ENCODE measurements at regions not wholly inside any gene's neighbourhood (a gene's known extent, or its start where the extent isn't known, plus 50 kb on each side); places are given as distances from the start of the nearest gene placed in this dataset.

- TF ChIP-seq, protein P1, sequence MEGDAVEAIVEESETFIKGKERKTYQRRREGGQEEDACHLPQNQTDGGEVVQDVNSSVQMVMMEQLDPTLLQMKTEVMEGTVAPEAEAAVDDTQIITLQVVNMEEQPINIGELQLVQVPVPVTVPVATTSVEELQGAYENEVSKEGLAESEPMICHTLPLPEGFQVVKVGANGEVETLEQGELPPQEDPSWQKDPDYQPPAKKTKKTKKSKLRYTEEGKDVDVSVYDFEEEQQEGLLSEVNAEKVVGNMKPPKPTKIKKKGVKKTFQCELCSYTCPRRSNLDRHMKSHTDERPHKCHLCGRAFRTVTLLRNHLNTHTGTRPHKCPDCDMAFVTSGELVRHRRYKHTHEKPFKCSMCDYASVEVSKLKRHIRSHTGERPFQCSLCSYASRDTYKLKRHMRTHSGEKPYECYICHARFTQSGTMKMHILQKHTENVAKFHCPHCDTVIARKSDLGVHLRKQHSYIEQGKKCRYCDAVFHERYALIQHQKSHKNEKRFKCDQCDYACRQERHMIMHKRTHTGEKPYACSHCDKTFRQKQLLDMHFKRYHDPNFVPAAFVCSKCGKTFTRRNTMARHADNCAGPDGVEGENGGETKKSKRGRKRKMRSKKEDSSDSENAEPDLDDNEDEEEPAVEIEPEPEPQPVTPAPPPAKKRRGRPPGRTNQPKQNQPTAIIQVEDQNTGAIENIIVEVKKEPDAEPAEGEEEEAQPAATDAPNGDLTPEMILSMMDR (IDR thresholded peaks at IDR 0.05; ENCODE audit: control insufficient read depth, insufficient read depth, low read depth, low read length, missing control alignments) = no peak
- H3K4me3 ChIP-seq (ENCODE audit: control insufficient read depth, low read depth, low read length) = no peak overlapping the region
- DNase-seq (ENCODE audit: low read depth) = no peak
These were observed 108.1 kb upstream of the GK2 start for GRCh38 chr4:79516114-79516513.

- no peak overlapping the region for H3K4me3 ChIP-seq (ENCODE audit: control insufficient read depth, low read depth, low read length)
- TF ChIP-seq, protein P1 (IDR thresholded peaks at IDR 0.05; ENCODE audit: control insufficient read depth, insufficient read depth, low read depth, low read length, missing control alignments) = no peak
- DNase-seq (ENCODE audit: low read depth) = no peak
These were observed 106.7 kb upstream of the GK2 start for GRCh38 chr4:79514621-79515329.

DNA sequence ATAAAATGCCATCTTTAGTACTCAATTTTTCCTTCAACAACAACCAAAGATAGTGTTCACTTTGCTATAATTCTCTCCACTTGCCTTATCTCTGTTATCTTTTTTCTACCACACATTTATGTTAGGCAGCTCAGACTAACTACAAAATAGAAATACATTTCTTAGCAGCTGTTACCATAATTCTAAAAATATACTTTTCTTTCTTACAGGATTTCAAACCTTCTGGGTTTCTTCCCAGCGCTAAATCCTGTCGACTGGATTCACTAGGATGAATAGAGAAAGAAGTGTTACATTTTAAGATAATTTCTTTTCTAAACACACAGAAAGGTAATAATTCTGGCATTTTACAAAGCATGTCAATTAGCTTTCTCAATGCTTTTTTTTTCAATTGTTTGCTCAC is 105.5 kb upstream of the GK2 start:
- H3K4me3 ChIP-seq (ENCODE audit: control insufficient read depth, low read depth, low read length) = no peak overlapping the region
- TF ChIP-seq, protein P1 (IDR thresholded peaks at IDR 0.05; ENCODE audit: control insufficient read depth, insufficient read depth, low read depth, low read length, missing control alignments) = no peak
- DNase-seq (ENCODE audit: low read depth) = no peak

DNA sequence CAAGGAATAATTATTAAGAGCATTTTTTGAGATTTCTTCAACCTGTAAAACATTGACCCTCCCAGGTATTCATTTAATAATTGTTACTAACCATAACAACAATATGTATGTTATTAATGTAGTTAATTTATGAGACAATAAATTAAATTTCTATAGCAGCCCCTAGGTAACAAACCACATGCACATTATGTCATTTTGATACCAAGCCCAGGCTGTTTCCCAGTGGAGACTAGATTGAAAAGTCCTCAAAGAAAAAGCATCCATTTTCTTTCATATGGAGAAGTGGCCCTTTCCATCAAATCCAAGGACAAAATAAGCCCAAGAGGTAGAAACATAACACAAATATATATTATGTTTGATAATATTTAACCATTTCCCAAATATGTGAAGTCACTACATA is 104.3 kb upstream of the GK2 start:
- H3K4me3 ChIP-seq (ENCODE audit: control insufficient read depth, low read depth, low read length) = no peak overlapping the region
- DNase-seq (ENCODE audit: low read depth) = no peak
- TF ChIP-seq, protein P1 (IDR thresholded peaks at IDR 0.05; ENCODE audit: control insufficient read depth, insufficient read depth, low read depth, low read length, missing control alignments) = no peak

DNA sequence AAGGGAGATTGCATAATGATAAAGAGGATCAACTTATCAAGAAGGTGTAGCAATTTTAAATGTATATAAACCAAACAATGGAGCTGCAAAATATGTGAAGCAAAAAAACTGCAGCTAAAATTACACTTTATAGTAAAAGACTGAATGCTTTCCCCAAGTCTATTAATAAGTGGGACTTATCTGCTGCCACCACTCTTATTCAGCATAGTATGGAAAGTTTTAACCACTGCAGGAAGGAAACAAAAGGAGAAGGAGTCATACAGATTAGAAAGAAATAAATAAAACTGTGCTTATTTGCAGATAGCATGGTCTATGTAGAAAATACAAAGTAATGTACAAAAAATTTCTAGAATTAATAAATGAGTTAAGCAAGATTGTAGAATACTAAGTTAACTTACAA is 94.1 kb upstream of the GK2 start:
- TF ChIP-seq, protein P1 (IDR thresholded peaks at IDR 0.05; ENCODE audit: control insufficient read depth, insufficient read depth, low read depth, low read length, missing control alignments) = no peak
- no peak overlapping the region for H3K4me3 ChIP-seq (ENCODE audit: control insufficient read depth, low read depth, low read length)
- DNase-seq (ENCODE audit: low read depth) = no peak

DNA sequence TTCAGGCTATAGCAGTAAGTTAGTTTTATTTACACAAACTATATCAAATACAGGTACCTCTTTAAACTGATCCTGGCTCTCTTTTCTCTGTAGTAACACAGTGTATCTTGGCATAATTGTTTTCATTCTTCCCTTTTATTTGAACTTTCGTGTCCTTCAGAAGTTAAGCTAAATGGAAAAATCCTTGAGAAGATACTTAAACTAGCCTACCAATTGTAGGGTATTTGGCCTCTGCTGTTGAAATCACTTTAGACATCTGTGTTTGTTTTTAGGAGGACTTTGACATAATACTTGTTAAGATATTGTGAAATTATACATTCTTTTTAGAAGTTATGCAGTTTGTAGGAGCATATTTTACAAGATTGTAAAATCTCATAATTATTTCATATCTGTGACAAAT is 90.3 kb upstream of the GK2 start:
- TF ChIP-seq, protein P1 (IDR thresholded peaks at IDR 0.05; ENCODE audit: control insufficient read depth, insufficient read depth, low read depth, low read length, missing control alignments) = no peak
- no peak overlapping the region for H3K4me3 ChIP-seq (ENCODE audit: control insufficient read depth, low read depth, low read length)
- DNase-seq (ENCODE audit: low read depth) = no peak
